GM19397 (cell line): ENCODE measurements at regions not wholly inside any gene's neighbourhood (a gene's known extent, or its start where the extent isn't known, plus 50 kb on each side); places are given as distances from the start of the nearest gene placed in this dataset.

Experiments used
- ATAC-seq: cut with Tn5 transposase; IDR thresholded peaks from one replicate; pipeline ENCODE4 v1.9.1; 2021; ENCODE audit warnings: mild to moderate bottlenecking, moderate library complexity; ENCODE audit not compliant: unreplicated experiment

- no peak for ATAC-seq
These were observed 131.9 kb upstream of the STAC start for GRCh38 chr3:36248374-36248773.

- no peak for ATAC-seq
These were observed 130.1 kb upstream of the STAC start for GRCh38 chr3:36250191-36250590.

- no peak for ATAC-seq
These were observed 123.0 kb upstream of the STAC start for GRCh38 chr3:36257158-36257852.

GRCh38 chr3:36258421-36258820 is 121.9 kb upstream of the STAC start:
- ATAC-seq, result no peak

- no peak for ATAC-seq
These were observed 120.7 kb upstream of the STAC start for GRCh38 chr3:36259580-36259979.

GRCh38 chr3:36269274-36269673 is 111.0 kb upstream of the STAC start:
- no peak for ATAC-seq

- ATAC-seq, result no peak
These were observed 97.5 kb upstream of the STAC start for GRCh38 chr3:36282766-36283165.

- no peak for ATAC-seq
These were observed 85.0 kb upstream of the STAC start for GRCh38 chr3:36295296-36295695.

GRCh38 chr3:36297195-36297594 is 83.1 kb upstream of the STAC start:
- no peak for ATAC-seq

GRCh38 chr3:36298188-36298587 is 82.1 kb upstream of the STAC start:
- no peak for ATAC-seq

- ATAC-seq, result no peak
These were observed 78.2 kb upstream of the STAC start for GRCh38 chr3:36302158-36302509.

- ATAC-seq, result no peak
These were observed 77.7 kb upstream of the STAC start for GRCh38 chr3:36302626-36303025.

GRCh38 chr3:36303286-36303685 is 77.0 kb upstream of the STAC start:
- ATAC-seq, result no peak

- no peak for ATAC-seq
These were observed 74.3 kb upstream of the STAC start for GRCh38 chr3:36305929-36306520.

- ATAC-seq, result no peak
These were observed 71.2 kb upstream of the STAC start for GRCh38 chr3:36309092-36309491.

- no peak for ATAC-seq
These were observed 68.0 kb upstream of the STAC start for GRCh38 chr3:36312351-36312750.

- ATAC-seq, result peak; percentile 74
These were observed 62.4 kb upstream of the STAC start for GRCh38 chr3:36317915-36318314.

- ATAC-seq, result peak; percentile 32
These were observed 61.6 kb upstream of the STAC start for GRCh38 chr3:36318621-36319200.

- no peak for ATAC-seq
These were observed 60.6 kb upstream of the STAC start for GRCh38 chr3:36319680-36320079.
